ENCODE measurements at regions not wholly inside any gene's neighbourhood (a gene's known extent, or its start where the extent isn't known, plus 50 kb on each side); places are given as distances from the start of the nearest gene placed in this dataset.

DNA sequence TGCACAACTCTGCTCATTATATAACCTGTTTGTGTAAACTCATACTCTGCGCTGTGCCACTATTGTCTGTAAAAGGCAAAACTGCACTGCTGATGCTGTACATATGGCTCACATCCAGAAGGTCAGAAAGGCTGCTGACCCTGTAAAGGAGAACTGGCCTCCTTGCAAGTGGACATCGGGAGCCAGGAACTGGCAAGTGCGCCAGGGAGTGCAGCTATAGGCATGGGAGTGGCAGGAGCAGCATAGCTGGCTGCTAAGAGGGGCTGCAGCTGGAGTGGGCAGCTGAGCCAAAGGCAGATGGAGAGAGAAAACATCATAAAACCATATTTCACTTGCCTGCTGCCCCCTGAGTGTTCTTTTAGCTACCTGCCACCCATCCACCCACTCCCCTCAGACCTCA lies 2183.4 kb upstream of the ACO1 start:
- Mint-ChIP-seq H3K27me3 (ENCODE audit: low read depth) (no peaks in the 10 kb centered on the region), H3K36me3 (ENCODE audit: insufficient read depth in 1 of 3, low read depth in 3 of 3) (peaks cover 9 to 14% (median 10%) of the 10 kb centered on the region in 3 experiments), H3K4me3 (no peak overlapping the region), H3K27ac (no peak overlapping the region), H3K9me3 (peaks cover 10 to 14% of the 10 kb centered on the region in 2 experiments), H3K4me1 (no peaks in the 10 kb centered on the region)
- no peak overlapping the region for H3K23ac ChIP-seq (ENCODE audit: insufficient read length, low read depth, low read length)
- no peak overlapping the region for H2BK5ac ChIP-seq (ENCODE audit: insufficient read length, low read length)
- H3K27me3 ChIP-seq (ENCODE audit: insufficient read depth, low read length) = no peaks in the 10 kb centered on the region
- peaks cover 9% of the 10 kb centered on the region for H3K9me3 ChIP-seq (ENCODE audit: control insufficient read depth, low read depth, low read length)
- H3K4ac ChIP-seq (ENCODE audit: low read depth, low read length) = no peak overlapping the region
- no peak for TF ChIP-seq CTCF (conservative IDR thresholded peaks at IDR 0.05)
- no peak overlapping the region for H2BK12ac ChIP-seq (ENCODE audit: insufficient read length, low read depth, low read length)
- no peak overlapping the region for H3K27ac ChIP-seq (ENCODE audit: insufficient read length, low read depth, low read length)
- H3K4me1 ChIP-seq (ENCODE audit: insufficient read depth, low read length) = no peaks in the 10 kb centered on the region
- DNase-seq = no peak
- H3K4me2 ChIP-seq (ENCODE audit: insufficient read depth, insufficient read length, low read length) = no peak overlapping the region
- no peak overlapping the region for H4K5ac ChIP-seq (ENCODE audit: insufficient read length, low read depth, low read length)
- no peak overlapping the region for H3T11ph ChIP-seq (ENCODE audit: low read length)
- H2BK20ac ChIP-seq (ENCODE audit: low read depth, low read length, poor library complexity, severe bottlenecking) = no peak overlapping the region
- no peaks in the 10 kb centered on the region for H3K79me1 ChIP-seq (ENCODE audit: insufficient read depth, low read depth, low read length, poor library complexity, severe bottlenecking)
- no peak overlapping the region for H2AK5ac ChIP-seq (ENCODE audit: insufficient read length, low read length)
- WGBS (ENCODE audit: extremely low coverage, insufficient read length, low lambda C conversion rate) = no CpG with 5 or more reads among the region's 3 CpGs
- no peak overlapping the region for H2BK15ac ChIP-seq (ENCODE audit: low read depth, low read length)
- no peak overlapping the region for H3K56ac ChIP-seq (ENCODE audit: insufficient read length, low read depth, low read length)
- no peak overlapping the region for H3K18ac ChIP-seq (ENCODE audit: insufficient read length, low read depth, low read length)
- H3K79me2 ChIP-seq (ENCODE audit: insufficient read depth, low read length) = no peaks in the 10 kb centered on the region
- H3K23me2 ChIP-seq (ENCODE audit: insufficient read length, low read depth, low read length, poor library complexity, severe bottlenecking) = no peaks in the 10 kb centered on the region
- H2AFZ ChIP-seq (ENCODE audit: low read length) = no peak overlapping the region
- H3K9ac ChIP-seq (ENCODE audit: extremely low read depth, insufficient read length, low read length) = no peak overlapping the region
- no peak overlapping the region for H3K14ac ChIP-seq (ENCODE audit: insufficient read depth, low read length)
- H4K91ac ChIP-seq (ENCODE audit: insufficient read length, low read depth, low read length) = no peak overlapping the region
- no peak overlapping the region for H2BK120ac ChIP-seq (ENCODE audit: low read depth, low read length, poor library complexity, severe bottlenecking)
- H4K20me1 ChIP-seq (ENCODE audit: control insufficient read depth, insufficient read depth, insufficient read length) = no peaks in the 10 kb centered on the region
- no peak overlapping the region for H4K8ac ChIP-seq (replicated peaks; ENCODE audit: insufficient read length, low read depth, low read length)

Data from H9 (cell line).